Coronary artery (tissue), 2 donors: ENCODE measurements at regions not wholly inside any gene's neighbourhood (a gene's known extent, or its start where the extent isn't known, plus 50 kb on each side); places are given as distances from the start of the nearest gene placed in this dataset.

Source experiments
- DNase-seq: peaks from one replicate; pipeline ENCODE4 v3.0.0-alpha.2; 2017; ENCODE audit warnings: low spot score
- H3K27ac ChIP-seq, 2 donors: fragments of 200-600 bp; sonication (generic); one replicate each; pipeline ENCODE4 v1.5.1; 2016 to 2019
- H3K4me3 ChIP-seq: fragments of 200-600 bp; sonication (generic); 2 replicates; pipeline ENCODE4 v1.5.1; 2016; ENCODE audit warnings: mild to moderate bottlenecking, moderate library complexity
- CTCF ChIP-seq: fragments of 200-600 bp; sonication (generic); IDR thresholded peaks from one replicate; pipeline ENCODE4 v1.5.1; 2019; ENCODE audit warnings: antibody characterized with exemption

GRCh38 chr10:105506262-105506661 is 865.2 kb downstream of the SORCS3 start:
- DNase-seq: no peak
- TF ChIP-seq CTCF: no peak
- Histone ChIP-seq H3K27ac (no peak overlapping the region), H3K4me3 (no peak overlapping the region)

- no peak for TF ChIP-seq CTCF
- Histone ChIP-seq H3K27ac (no peak overlapping the region), H3K4me3 (no peak overlapping the region)
- DNase-seq: no peak
Measured at GRCh38 chr10:105503714-105504113, 862.6 kb downstream of the SORCS3 start.

GRCh38 chr10:105502058-105502457 is 861.0 kb downstream of the SORCS3 start:
- H3K4me3 ChIP-seq: no peak overlapping the region
- H3K27ac ChIP-seq: no peak overlapping the region
- no peak for DNase-seq
- no peak for TF ChIP-seq CTCF

- no peak for TF ChIP-seq CTCF
- DNase-seq: no peak
- Histone ChIP-seq H3K27ac (no peak overlapping the region), H3K4me3 (no peak overlapping the region)
Measured at GRCh38 chr10:105494944-105495343, 853.9 kb downstream of the SORCS3 start.

- DNase-seq: no peak
- TF ChIP-seq CTCF: no peak
- Histone ChIP-seq H3K27ac (no peak overlapping the region), H3K4me3 (no peak overlapping the region)
Measured at GRCh38 chr10:105494303-105494702, 853.2 kb downstream of the SORCS3 start.

GRCh38 chr10:105473170-105473569 is 832.1 kb downstream of the SORCS3 start:
- Histone ChIP-seq H3K27ac (no peak overlapping the region), H3K4me3 (no peak overlapping the region)
- TF ChIP-seq CTCF: no peak
- no peak for DNase-seq

- no peak overlapping the region for H3K27ac ChIP-seq
- DNase-seq: no peak
- no peak overlapping the region for H3K4me3 ChIP-seq
- TF ChIP-seq CTCF: no peak
Measured at GRCh38 chr10:105468759-105469158, 827.7 kb downstream of the SORCS3 start.
